SU-DHL-6 (cell line): ENCODE measurements at regions not wholly inside any gene's neighbourhood (a gene's known extent, or its start where the extent isn't known, plus 50 kb on each side); places are given as distances from the start of the nearest gene placed in this dataset.

Experiments used
- H2AFZ ChIP-seq: fragments of 200-600 bp; sonication (generic); 2 replicates; pipeline ENCODE4 v1.6.1; 2014; ENCODE audit warnings: low read depth, mild to moderate bottlenecking, moderate library complexity, mixed read lengths, antibody characterized with exemption, low read length; ENCODE audit not compliant: severe bottlenecking
- H3F3A ChIP-seq: fragments of 200-600 bp; shearing (Covaris generic); 2 replicates; pipeline ENCODE4 v1.6.0; 2016; ENCODE audit warnings: antibody characterized with exemption, mild to moderate bottlenecking; ENCODE audit not compliant: insufficient read depth
- H3K27ac ChIP-seq: fragments of 200-600 bp; sonication (generic); 2 replicates; pipeline ENCODE4 v1.5.1; 2016; ENCODE audit warnings: low read depth, mild to moderate bottlenecking, low read length, moderate library complexity, mixed read lengths
- H3K27me3 ChIP-seq: fragments of 200-600 bp; sonication (generic), shearing (Covaris generic); 2 replicates; pipeline ENCODE4 v1.6.0; 2014; ENCODE audit warnings: mild to moderate bottlenecking, low read length
- H3K36me3 ChIP-seq: fragments of 200-600 bp; sonication (generic); 2 replicates; pipeline ENCODE4 v1.6.1; 2014; ENCODE audit warnings: mild to moderate bottlenecking, low read length, mixed read lengths
- H3K4me2 ChIP-seq: fragments of 300-600, 200-600 bp; shearing (Covaris generic), sonication (generic); 2 replicates; pipeline ENCODE4 v1.6.0; 2014; ENCODE audit warnings: low read length, low read depth, mild to moderate bottlenecking; ENCODE audit not compliant: poor library complexity, severe bottlenecking
- H3K4me3 ChIP-seq: fragments of 200-600 bp; sonication (generic); 2 replicates; pipeline ENCODE4 v1.5.1; 2014; ENCODE audit warnings: antibody characterized with exemption, low read length, mild to moderate bottlenecking, mixed read lengths; ENCODE audit not compliant: insufficient read depth, poor library complexity, severe bottlenecking
- H3K79me2 ChIP-seq: fragments of 200-600 bp; sonication (generic); 2 replicates; pipeline ENCODE4 v1.6.1; 2014; ENCODE audit warnings: mild to moderate bottlenecking, low read length, moderate library complexity; ENCODE audit not compliant: insufficient read depth
- H3K9ac ChIP-seq: fragments of 200-600 bp; sonication (generic); 2 replicates; pipeline ENCODE4 v1.7.0; 2014; ENCODE audit warnings: mild to moderate bottlenecking, low read length
- H3K9me2 ChIP-seq: fragments of 200-600 bp; sonication (generic); replicated peaks from 2 replicates; pipeline ENCODE4 v1.6.1; 2014; ENCODE audit warnings: low read length; ENCODE audit not compliant: insufficient read depth
- H3K9me3 ChIP-seq: fragments of 200-600 bp; sonication (generic); 2 replicates; pipeline ENCODE4 v1.6.1; 2014; ENCODE audit warnings: low read length, mixed read lengths; ENCODE audit not compliant: insufficient read depth
- H4K20me1 ChIP-seq: fragments of 200-600 bp; sonication (generic); 2 replicates; pipeline ENCODE4 v1.6.1; 2014; ENCODE audit warnings: low read depth, mild to moderate bottlenecking, antibody characterized with exemption, low read length, moderate library complexity, mixed read lengths
- EZH2phosphoT487 ChIP-seq: fragments of 200-600 bp; sonication (generic), shearing (Covaris generic); conservative IDR thresholded peaks from 2 replicates; pipeline ENCODE4 v1.6.1; 2018; ENCODE audit warnings: mild to moderate bottlenecking, antibody characterized with exemption, low read length, moderate library complexity, mixed read lengths
- TF ChIP-seq, protein P1 (sequence below): fragments of 200-600 bp; sonication (generic); IDR thresholded peaks from one replicate; pipeline ENCODE4 v1.5.1; 2017; ENCODE audit warnings: antibody characterized with exemption, mild to moderate bottlenecking, low read length, moderate library complexity; ENCODE audit not compliant: insufficient read depth, poor library complexity, severe bottlenecking

DNA sequence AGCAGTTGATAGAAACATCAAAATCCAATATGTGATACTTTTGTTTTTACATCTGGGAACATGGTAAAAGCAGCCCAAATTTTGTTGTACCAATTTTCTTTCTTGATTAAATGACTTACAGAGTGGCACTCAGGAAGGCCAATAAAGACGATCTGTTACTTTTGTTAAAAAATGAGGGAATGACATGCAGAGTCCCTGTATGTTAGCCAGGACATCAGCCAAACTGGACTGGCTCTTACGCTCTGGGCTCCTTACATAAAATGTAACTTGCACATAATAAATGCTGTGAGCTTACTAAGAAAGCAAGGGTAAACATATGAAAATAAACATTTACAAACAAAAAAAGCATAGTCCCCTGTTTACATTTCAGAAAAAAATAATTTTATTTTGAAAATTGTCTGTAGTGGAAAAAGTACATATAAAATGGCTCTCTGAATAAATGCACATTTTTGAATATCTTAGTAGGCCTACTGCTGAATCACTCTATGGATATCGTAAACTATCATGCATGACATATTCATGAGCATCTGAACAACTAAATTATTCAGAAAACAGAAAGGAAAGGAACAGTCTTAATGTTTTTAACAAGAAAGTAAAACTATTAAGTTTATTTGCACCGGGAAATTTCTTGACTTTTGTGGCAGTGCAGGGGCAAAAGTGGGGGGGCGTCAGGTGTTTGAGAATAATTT lies 534.5 kb downstream of the KCTD12 start:
- Histone ChIP-seq H3K27ac (no peak overlapping the region), H3K4me2 (no peak overlapping the region), H3K9ac (no peak overlapping the region), H3K9me3 (no peaks in the 10 kb centered on the region), H4K20me1 (no peaks in the 10 kb centered on the region), H3K4me3 (no peak overlapping the region), H2AFZ (no peak overlapping the region), H3F3A (no peaks in the 10 kb centered on the region), H3K27me3 (no peaks in the 10 kb centered on the region), H3K9me2 (no peaks in the 10 kb centered on the region), H3K36me3 (no peaks in the 10 kb centered on the region), H3K79me2 (no peaks in the 10 kb centered on the region)
- no peak for TF ChIP-seq EZH2phosphoT487
- TF ChIP-seq, protein P1, sequence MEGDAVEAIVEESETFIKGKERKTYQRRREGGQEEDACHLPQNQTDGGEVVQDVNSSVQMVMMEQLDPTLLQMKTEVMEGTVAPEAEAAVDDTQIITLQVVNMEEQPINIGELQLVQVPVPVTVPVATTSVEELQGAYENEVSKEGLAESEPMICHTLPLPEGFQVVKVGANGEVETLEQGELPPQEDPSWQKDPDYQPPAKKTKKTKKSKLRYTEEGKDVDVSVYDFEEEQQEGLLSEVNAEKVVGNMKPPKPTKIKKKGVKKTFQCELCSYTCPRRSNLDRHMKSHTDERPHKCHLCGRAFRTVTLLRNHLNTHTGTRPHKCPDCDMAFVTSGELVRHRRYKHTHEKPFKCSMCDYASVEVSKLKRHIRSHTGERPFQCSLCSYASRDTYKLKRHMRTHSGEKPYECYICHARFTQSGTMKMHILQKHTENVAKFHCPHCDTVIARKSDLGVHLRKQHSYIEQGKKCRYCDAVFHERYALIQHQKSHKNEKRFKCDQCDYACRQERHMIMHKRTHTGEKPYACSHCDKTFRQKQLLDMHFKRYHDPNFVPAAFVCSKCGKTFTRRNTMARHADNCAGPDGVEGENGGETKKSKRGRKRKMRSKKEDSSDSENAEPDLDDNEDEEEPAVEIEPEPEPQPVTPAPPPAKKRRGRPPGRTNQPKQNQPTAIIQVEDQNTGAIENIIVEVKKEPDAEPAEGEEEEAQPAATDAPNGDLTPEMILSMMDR: no peak

DNA sequence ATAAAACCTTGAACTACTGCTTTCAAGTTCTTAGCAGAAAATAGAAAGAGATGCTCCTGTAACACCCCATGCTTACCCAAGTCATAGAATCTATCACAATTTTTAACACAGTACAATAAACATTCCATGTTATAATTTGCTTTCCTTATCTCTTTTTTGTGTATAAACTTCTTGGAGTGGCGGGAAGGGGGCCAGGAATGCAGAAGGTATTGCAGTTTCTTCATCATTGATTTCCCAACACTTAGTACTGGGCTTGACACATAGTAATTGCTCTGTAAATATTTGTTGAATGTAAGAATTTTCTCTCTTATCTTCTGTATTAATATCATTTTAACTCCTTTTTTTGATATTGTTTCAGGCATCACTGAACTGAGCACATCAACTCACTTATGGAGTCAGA lies 535.8 kb downstream of the KCTD12 start:
- Histone ChIP-seq H4K20me1 (no peaks in the 10 kb centered on the region), H3K9me2 (no peaks in the 10 kb centered on the region), H3K36me3 (no peaks in the 10 kb centered on the region), H3K4me3 (no peak overlapping the region), H3K4me2 (no peak overlapping the region), H3F3A (no peaks in the 10 kb centered on the region), H3K27ac (no peak overlapping the region), H3K9ac (no peak overlapping the region), H3K27me3 (no peaks in the 10 kb centered on the region), H3K9me3 (no peaks in the 10 kb centered on the region), H3K79me2 (no peaks in the 10 kb centered on the region), H2AFZ (no peak overlapping the region)
- TF ChIP-seq, protein P1: no peak
- TF ChIP-seq EZH2phosphoT487: no peak

DNA sequence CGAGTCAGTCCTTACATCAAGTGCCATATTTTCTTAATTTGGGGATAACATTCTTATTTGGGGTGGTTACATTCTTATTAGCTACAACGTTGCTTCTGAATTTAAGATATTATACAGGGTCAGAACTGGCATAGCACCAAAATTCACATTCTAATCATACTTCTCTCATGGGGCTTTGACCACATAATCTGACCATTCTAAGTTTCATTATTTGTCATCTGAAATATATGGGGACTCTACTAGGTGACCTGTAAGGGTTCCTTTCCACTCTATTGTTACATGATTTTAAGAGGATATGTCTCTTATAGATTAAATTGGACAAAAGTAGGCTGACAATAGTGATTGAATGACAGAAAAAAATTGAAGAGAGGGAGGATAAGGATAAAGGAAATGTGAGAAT lies 536.5 kb downstream of the KCTD12 start:
- Histone ChIP-seq H3K9ac (no peak overlapping the region), H3K27ac (no peak overlapping the region), H3K4me2 (no peak overlapping the region), H3K9me3 (no peaks in the 10 kb centered on the region), H3K36me3 (no peaks in the 10 kb centered on the region), H2AFZ (no peak overlapping the region), H4K20me1 (no peaks in the 10 kb centered on the region), H3K27me3 (no peaks in the 10 kb centered on the region), H3K79me2 (no peaks in the 10 kb centered on the region), H3F3A (no peaks in the 10 kb centered on the region), H3K4me3 (no peak overlapping the region), H3K9me2 (no peaks in the 10 kb centered on the region)
- no peak for TF ChIP-seq EZH2phosphoT487
- TF ChIP-seq, protein P1: no peak
